IMR-90 (cell line): ENCODE measurements at regions not wholly inside any gene's neighbourhood (a gene's known extent, or its start where the extent isn't known, plus 50 kb on each side); places are given as distances from the start of the nearest gene placed in this dataset.

Experiments used
- ATAC-seq: fragments of 200-7000 bp; cut with Tn5 transposase; 2 replicates; pipeline ENCODE4 v1.9.1; 2020; ENCODE audit warnings: low read depth, mild to moderate bottlenecking, moderate library complexity
- BruUV-seq: library from RNA; stranded (reverse); fragments of 400-500 nt; replicated peaks from 2 replicates; lab custom pipeline; 2021; lab: Mats Ljungman, UMichigan
- CTCF ChIA-PET: fragments of 300-600 bp; formaldehyde crosslinking; extraction: SDS; loops from one replicate; lab custom pipeline; 2021; ENCODE audit warnings: antibody characterized with exemption; lab: Yijun Ruan, JAX
- POLR2A ChIA-PET: fragments of 300-600 bp; sonication (Branson Sonifier 250); formaldehyde crosslinking; loops from one replicate; lab custom pipeline; 2022; ENCODE audit warnings: antibody characterized with exemption; ENCODE audit not compliant: unreplicated experiment; lab: Charles Lee
- DNase-seq: peaks from one replicate; pipeline ENCODE4 v3.0.0; 2013
- H2AFZ ChIP-seq: replicated peaks from 2 replicates; pipeline ENCODE3; 2013; ENCODE audit warnings: low read length, mild to moderate bottlenecking; ENCODE audit not compliant: poor library complexity
- H2AK5ac ChIP-seq: 2 replicates; pipeline ENCODE4 v1.6.1; 2013; ENCODE audit warnings: low read depth, low read length, inconsistent platforms
- H2AK9ac ChIP-seq: replicated peaks from 2 replicates; pipeline ENCODE3; 2013; ENCODE audit warnings: mild to moderate bottlenecking, low read depth, low read length, moderate library complexity; ENCODE audit not compliant: poor library complexity
- H2BK120ac ChIP-seq: 2 replicates; pipeline ENCODE4 v1.6.1; 2013; ENCODE audit warnings: low read depth, low read length, inconsistent platforms
- H2BK15ac ChIP-seq: 3 replicates; pipeline ENCODE4 v1.6.1; 2013; ENCODE audit warnings: low read depth, low read length, inconsistent platforms
- H2BK20ac ChIP-seq: 2 replicates; pipeline ENCODE4 v1.6.1; 2013; ENCODE audit warnings: low read depth, mild to moderate bottlenecking, inconsistent platforms, low read length, moderate library complexity
- H2BK5ac ChIP-seq: 2 replicates; pipeline ENCODE4 v1.6.1; 2013; ENCODE audit warnings: mild to moderate bottlenecking, low read depth, low read length, inconsistent platforms; ENCODE audit not compliant: poor library complexity, severe bottlenecking
- H3K14ac ChIP-seq: replicated peaks from 2 replicates; pipeline ENCODE4 v1.6.1; 2013; ENCODE audit warnings: low read depth, low read length, inconsistent platforms
- H3K18ac ChIP-seq: 2 replicates; pipeline ENCODE4 v1.6.1; 2013; ENCODE audit warnings: low read depth, low read length, control low read depth
- H3K23ac ChIP-seq: 2 replicates; pipeline ENCODE4 v1.6.1; 2013; ENCODE audit warnings: low read depth, low read length, inconsistent platforms
- H3K27ac ChIP-seq: 2 replicates; pipeline ENCODE4 v1.5.1; 2013; ENCODE audit warnings: mild to moderate bottlenecking, control low read depth, low read length; ENCODE audit not compliant: insufficient read depth
- H3K27me3 ChIP-seq: 2 replicates; pipeline ENCODE4 v1.6.1; 2013; ENCODE audit warnings: low read length; ENCODE audit not compliant: control insufficient read depth, insufficient read depth
- H3K36me3 ChIP-seq: 2 replicates; pipeline ENCODE4 v1.6.1; 2013; ENCODE audit warnings: low read length, mixed read lengths; ENCODE audit not compliant: control insufficient read depth, insufficient read depth
- H3K4ac ChIP-seq: 2 replicates; pipeline ENCODE4 v1.6.1; 2013; ENCODE audit warnings: low read depth, low read length, inconsistent platforms
- H3K4me1 ChIP-seq: 2 replicates; pipeline ENCODE4 v1.6.1; 2013; ENCODE audit warnings: low read length, mixed read lengths; ENCODE audit not compliant: control insufficient read depth, insufficient read depth
- H3K4me2 ChIP-seq: 2 replicates; pipeline ENCODE4 v1.6.1; 2013; ENCODE audit warnings: low read depth, mild to moderate bottlenecking, control low read depth, low read length, moderate library complexity
- H3K4me3 ChIP-seq: 2 replicates; pipeline ENCODE4 v1.5.1; 2013; ENCODE audit warnings: low read depth, mild to moderate bottlenecking, control low read depth, low read length, moderate library complexity; ENCODE audit not compliant: insufficient read depth
- H3K56ac ChIP-seq: 2 replicates; pipeline ENCODE4 v1.6.1; 2013; ENCODE audit warnings: low read length, inconsistent platforms; ENCODE audit not compliant: insufficient read depth; ENCODE audit errors: extremely low read depth
- H3K79me1 ChIP-seq, 2 experiments: 2 replicates each; pipeline ENCODE4 v1.6.1; 2013; ENCODE audit warnings: low read length in 2 of 2, inconsistent platforms in 1 of 2, low read depth in 1 of 2
- H3K9ac ChIP-seq: 2 replicates; pipeline ENCODE4 v1.6.1; 2013; ENCODE audit warnings: low read depth, low read length, control low read depth
- H3K9me1 ChIP-seq: 2 replicates; pipeline ENCODE4 v1.6.1; 2013; ENCODE audit warnings: low read length, inconsistent platforms; ENCODE audit not compliant: insufficient read depth
- H3K9me3 ChIP-seq: 2 replicates; pipeline ENCODE4 v1.6.1; 2013; ENCODE audit warnings: low read length; ENCODE audit not compliant: control insufficient read depth, insufficient read depth
- H4K20me1 ChIP-seq: 2 replicates; pipeline ENCODE4 v1.6.1; 2013; ENCODE audit warnings: low read length, inconsistent platforms; ENCODE audit not compliant: insufficient read depth
- H4K5ac ChIP-seq: 2 replicates; pipeline ENCODE4 v1.6.1; 2013; ENCODE audit warnings: mild to moderate bottlenecking, low read depth, low read length, control low read depth
- H4K8ac ChIP-seq, 2 experiments: 2 replicates each; pipeline ENCODE4 v1.6.1; 2013; ENCODE audit warnings: low read depth in 2 of 2, low read length in 2 of 2, control low read depth in 1 of 2, inconsistent platforms in 1 of 2
- H4K91ac ChIP-seq: 2 replicates; pipeline ENCODE4 v1.6.1; 2013; ENCODE audit warnings: low read depth, low read length, inconsistent platforms; ENCODE audit not compliant: insufficient read depth
- BHLHE40 ChIP-seq: fragments of 150-350 bp; IDR thresholded peaks from 2 replicates; pipeline ENCODE4 v1.6.1; 2016; ENCODE audit warnings: mild to moderate bottlenecking, low read depth, low read length
- CEBPB ChIP-seq: IDR thresholded peaks from 2 replicates; pipeline ENCODE4 v1.6.1; 2012; ENCODE audit warnings: low read depth, low read length, improper control_type of control experiment
- CHD1 ChIP-seq: IDR thresholded peaks from 2 replicates; pipeline ENCODE4 v1.6.1; 2012; ENCODE audit warnings: low read depth, low read length, improper control_type of control experiment
- FOS ChIP-seq: fragments of 150-350 bp; IDR thresholded peaks from 2 replicates; pipeline ENCODE4 v1.6.1; 2016; ENCODE audit warnings: low read depth, low read length
- MAFK ChIP-seq: IDR thresholded peaks from 2 replicates; pipeline ENCODE4 v1.6.1; 2012; ENCODE audit warnings: low read depth, low read length, improper control_type of control experiment
- MAZ ChIP-seq: IDR thresholded peaks from 2 replicates; pipeline ENCODE4 v1.6.1; 2012; ENCODE audit warnings: low read depth, mild to moderate bottlenecking, low read length, improper control_type of control experiment, moderate library complexity, borderline replicate concordance
- MXI1 ChIP-seq: IDR thresholded peaks from 2 replicates; pipeline ENCODE4 v1.6.1; 2012; ENCODE audit warnings: low read depth, mild to moderate bottlenecking, low read length, moderate library complexity, borderline replicate concordance
- NFE2L2 ChIP-seq: fragments of 150-350 bp; IDR thresholded peaks from 2 replicates; pipeline ENCODE4 v1.6.1; 2016; ENCODE audit warnings: low read depth, mild to moderate bottlenecking, low read length
- RAD21 ChIP-seq: IDR thresholded peaks from 2 replicates; pipeline ENCODE4 v1.6.1; 2012; ENCODE audit warnings: low read length, improper control_type of control experiment
- RCOR1 ChIP-seq: IDR thresholded peaks from 2 replicates; pipeline ENCODE4 v1.6.1; 2012; ENCODE audit warnings: mild to moderate bottlenecking, low read length, improper control_type of control experiment; ENCODE audit not compliant: insufficient replicate concordance
- SMC3 ChIP-seq: fragments of 150-350 bp; IDR thresholded peaks from 2 replicates; pipeline ENCODE4 v1.6.1; 2016; ENCODE audit warnings: low read depth, mild to moderate bottlenecking, antibody characterized with exemption, low read length, moderate library complexity
- WGBS, 2 experiments: methylation state at CpG; one replicate each; pipeline versions ENCODE4 v1.1.5 to v1.1.7; 2013; ENCODE audit warnings: missing lambda C conversion rate in 2 of 2; ENCODE audit not compliant: insufficient read length in 1 of 2; ENCODE audit errors: extremely low coverage in 2 of 2; 5-methylcytosine and 5-hydroxymethylcytosine counted together
- dilution Hi-C: fragments of 300-500 bp; cut with HindIII; formaldehyde crosslinking; loops from one replicate; pipeline ENCODE4 v1.14.3; 2018; ENCODE audit warnings: low sequenced_read_pairs; ENCODE audit not compliant: unreplicated experiment
- in situ Hi-C: fragments of 300-500 bp; cut with MboI; formaldehyde crosslinking; loops from 3 replicates; pipeline ENCODE4 v1.14.3; 2019; ENCODE audit warnings: low sequenced_read_pairs, inconsistent platforms, mixed read lengths
- intact Hi-C: fragments of 100-400 bp; cut with micrococcal nuclease; formaldehyde crosslinking; loops from 2 replicates; pipeline ENCODE4 v1.10.0; 2022
- TF ChIP-seq, protein P1 (sequence below): fragments of 150-350 bp; IDR thresholded peaks from 2 replicates; pipeline ENCODE4 v1.6.1; 2017; ENCODE audit warnings: mild to moderate bottlenecking, antibody characterized with exemption, low read length, low read depth
- TF ChIP-seq, protein P2 (sequence below): fragments of 150-350 bp; IDR thresholded peaks from 2 replicates; pipeline ENCODE4 v1.6.1; 2016; ENCODE audit warnings: low read depth, mild to moderate bottlenecking, low read length, moderate library complexity, borderline replicate concordance
- TF ChIP-seq, protein P3 (sequence below): conservative IDR thresholded peaks from 2 replicates; pipeline ENCODE4 v1.5.1; 2012; ENCODE audit warnings: mild to moderate bottlenecking, low read depth, low read length, improper control_type of control experiment

DNA sequence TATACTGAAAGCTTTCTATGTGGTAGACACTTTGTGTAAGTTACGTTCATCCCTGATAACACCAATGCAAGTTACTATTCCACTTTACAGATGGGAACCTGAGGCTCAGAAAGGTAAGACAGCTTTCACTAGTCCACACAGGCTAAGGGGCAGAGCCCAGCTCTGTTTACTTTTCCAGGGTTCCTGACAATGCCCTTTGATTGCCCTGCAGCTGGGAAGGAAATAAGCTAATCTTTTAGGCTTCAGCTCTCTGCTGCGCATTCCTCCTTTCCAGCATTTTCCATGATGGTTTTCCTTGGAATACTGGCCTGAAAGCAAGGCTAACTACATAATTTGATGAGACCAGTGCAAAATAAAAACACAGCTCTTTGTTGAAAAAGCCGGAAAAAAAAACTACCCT, 185.7 kb upstream of the BTG1 start:
- Histone ChIP-seq H2AK9ac (no peak overlapping the region), H3K4me1 (no peaks in the 10 kb centered on the region), H3K4me3 (no peak overlapping the region), H3K18ac (no peak overlapping the region), H2BK120ac (no peak overlapping the region), H3K4me2 (no peak overlapping the region), H4K5ac (no peak overlapping the region), H3K9ac (no peak overlapping the region), H3K9me1 (no peaks in the 10 kb centered on the region), H2BK15ac (no peak overlapping the region), H3K27ac (no peak overlapping the region), H3K14ac (no peak overlapping the region), H3K27me3 (peaks cover 3% of the 10 kb centered on the region; the same call in 1 of the 2 replicates), H3K23ac (no peak overlapping the region), H3K56ac (no peak overlapping the region), H4K91ac (no peak overlapping the region), H3K4ac (no peak overlapping the region), H3K36me3 (no peaks in the 10 kb centered on the region), H4K8ac (no peak overlapping the region), H2AFZ (no peak overlapping the region), H2AK5ac (no peak overlapping the region), H2BK20ac (no peak overlapping the region), H3K9me3 (no peaks in the 10 kb centered on the region), H3K79me1 (no peaks in the 10 kb centered on the region), H4K20me1 (no peaks in the 10 kb centered on the region), H2BK5ac (no peak overlapping the region)
- ATAC-seq (no peak), DNase-seq (no peak)
- no CpG with 5 or more reads among the region's 3 CpGs for WGBS, 2 experiments
- dilution Hi-C loops (no loop called here), intact Hi-C loops (no loop called here), in situ Hi-C loops (no loop called here)
- ChIA-PET CTCF (no interaction called here), POLR2A (no interaction called here)
- TF ChIP-seq, protein P1, sequence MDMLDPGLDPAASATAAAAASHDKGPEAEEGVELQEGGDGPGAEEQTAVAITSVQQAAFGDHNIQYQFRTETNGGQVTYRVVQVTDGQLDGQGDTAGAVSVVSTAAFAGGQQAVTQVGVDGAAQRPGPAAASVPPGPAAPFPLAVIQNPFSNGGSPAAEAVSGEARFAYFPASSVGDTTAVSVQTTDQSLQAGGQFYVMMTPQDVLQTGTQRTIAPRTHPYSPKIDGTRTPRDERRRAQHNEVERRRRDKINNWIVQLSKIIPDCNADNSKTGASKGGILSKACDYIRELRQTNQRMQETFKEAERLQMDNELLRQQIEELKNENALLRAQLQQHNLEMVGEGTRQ: no peak
- TF ChIP-seq MAZ: no peak
- TF ChIP-seq SMC3: no peak
- TF ChIP-seq MAFK: no peak
- no peak for TF ChIP-seq CEBPB
- TF ChIP-seq, protein P2, sequence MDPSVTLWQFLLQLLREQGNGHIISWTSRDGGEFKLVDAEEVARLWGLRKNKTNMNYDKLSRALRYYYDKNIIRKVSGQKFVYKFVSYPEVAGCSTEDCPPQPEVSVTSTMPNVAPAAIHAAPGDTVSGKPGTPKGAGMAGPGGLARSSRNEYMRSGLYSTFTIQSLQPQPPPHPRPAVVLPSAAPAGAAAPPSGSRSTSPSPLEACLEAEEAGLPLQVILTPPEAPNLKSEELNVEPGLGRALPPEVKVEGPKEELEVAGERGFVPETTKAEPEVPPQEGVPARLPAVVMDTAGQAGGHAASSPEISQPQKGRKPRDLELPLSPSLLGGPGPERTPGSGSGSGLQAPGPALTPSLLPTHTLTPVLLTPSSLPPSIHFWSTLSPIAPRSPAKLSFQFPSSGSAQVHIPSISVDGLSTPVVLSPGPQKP: no peak
- TF ChIP-seq MXI1: no peak
- TF ChIP-seq, protein P3, sequence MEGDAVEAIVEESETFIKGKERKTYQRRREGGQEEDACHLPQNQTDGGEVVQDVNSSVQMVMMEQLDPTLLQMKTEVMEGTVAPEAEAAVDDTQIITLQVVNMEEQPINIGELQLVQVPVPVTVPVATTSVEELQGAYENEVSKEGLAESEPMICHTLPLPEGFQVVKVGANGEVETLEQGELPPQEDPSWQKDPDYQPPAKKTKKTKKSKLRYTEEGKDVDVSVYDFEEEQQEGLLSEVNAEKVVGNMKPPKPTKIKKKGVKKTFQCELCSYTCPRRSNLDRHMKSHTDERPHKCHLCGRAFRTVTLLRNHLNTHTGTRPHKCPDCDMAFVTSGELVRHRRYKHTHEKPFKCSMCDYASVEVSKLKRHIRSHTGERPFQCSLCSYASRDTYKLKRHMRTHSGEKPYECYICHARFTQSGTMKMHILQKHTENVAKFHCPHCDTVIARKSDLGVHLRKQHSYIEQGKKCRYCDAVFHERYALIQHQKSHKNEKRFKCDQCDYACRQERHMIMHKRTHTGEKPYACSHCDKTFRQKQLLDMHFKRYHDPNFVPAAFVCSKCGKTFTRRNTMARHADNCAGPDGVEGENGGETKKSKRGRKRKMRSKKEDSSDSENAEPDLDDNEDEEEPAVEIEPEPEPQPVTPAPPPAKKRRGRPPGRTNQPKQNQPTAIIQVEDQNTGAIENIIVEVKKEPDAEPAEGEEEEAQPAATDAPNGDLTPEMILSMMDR: no peak
- no peak for TF ChIP-seq RAD21
- TF ChIP-seq BHLHE40: no peak
- no peak for TF ChIP-seq CHD1
- TF ChIP-seq FOS: no peak
- no peak for TF ChIP-seq RCOR1
- TF ChIP-seq NFE2L2: no peak
- BruUV-seq: no TSS peak
